ENCODE measurements at regions not wholly inside any gene's neighbourhood (a gene's known extent, or its start where the extent isn't known, plus 50 kb on each side); places are given as distances from the start of the nearest gene placed in this dataset.

GRCh38 chr2:8337321-8337720 lies 344.5 kb upstream of the ID2 start:
- no peak for TF ChIP-seq CTCF (IDR thresholded peaks at IDR 0.05)
- TF ChIP-seq POLR2A (IDR thresholded peaks at IDR 0.05) = no peak
